ENCODE measurements at regions not wholly inside any gene's neighbourhood (a gene's known extent, or its start where the extent isn't known, plus 50 kb on each side); places are given as distances from the start of the nearest gene placed in this dataset.

DNA sequence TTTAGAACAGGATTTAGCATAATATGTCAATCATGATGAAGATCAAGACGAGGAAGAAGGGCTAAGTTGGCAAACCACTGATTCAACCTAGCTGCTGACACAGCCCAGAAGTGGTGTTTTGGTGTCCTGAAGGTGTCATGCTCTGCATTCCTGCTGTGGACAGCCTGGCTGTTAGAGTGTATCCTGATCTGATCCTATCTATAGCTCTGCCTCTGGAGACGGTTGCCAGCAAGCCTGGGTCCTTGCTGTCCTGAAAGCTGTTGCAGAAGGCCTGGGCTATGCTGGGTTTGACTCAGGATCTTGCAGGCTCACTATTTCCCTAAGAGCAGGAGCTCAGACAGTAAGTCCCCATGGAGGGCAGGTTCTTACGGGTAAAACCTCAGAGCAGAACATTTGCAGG lies 416.4 kb downstream of the TSHZ3 start:
- no peak for DNase-seq

DNA sequence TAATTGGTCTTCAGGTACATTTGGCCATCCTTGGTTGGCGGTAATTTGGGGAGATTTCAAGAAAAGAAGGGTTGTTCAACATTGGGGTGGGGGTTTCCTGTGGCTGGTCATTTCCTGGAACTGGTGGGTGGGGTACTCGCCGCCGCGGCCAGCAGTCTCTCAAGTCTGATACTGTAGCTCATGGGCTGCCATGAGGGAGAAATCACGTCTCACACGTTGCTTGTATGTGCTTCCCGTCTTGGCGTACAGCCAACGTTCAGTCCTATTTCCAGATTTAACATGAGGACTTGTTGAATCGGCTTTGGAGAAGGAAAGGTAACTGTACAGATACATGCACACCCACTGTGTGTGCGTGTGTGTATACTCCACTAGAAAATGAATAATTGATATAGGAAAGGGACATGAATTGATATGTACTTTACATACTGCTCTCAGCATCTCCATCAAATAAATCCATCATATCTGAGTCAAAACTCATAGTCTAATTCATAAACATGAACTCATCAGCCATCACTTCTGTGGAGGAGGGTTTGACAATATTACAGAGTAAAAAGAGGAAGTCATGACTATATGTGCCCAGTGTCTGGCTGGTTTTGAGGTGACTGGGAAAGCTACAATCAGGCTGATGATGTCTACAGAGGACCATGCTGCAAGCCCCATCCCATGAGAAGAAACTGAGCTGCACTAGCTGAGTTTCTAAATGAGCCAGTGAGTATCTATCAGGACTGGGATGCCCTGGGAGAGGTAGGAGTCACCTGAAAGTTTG lies 418.1 kb downstream of the TSHZ3 start:
- no peak for DNase-seq

DNA sequence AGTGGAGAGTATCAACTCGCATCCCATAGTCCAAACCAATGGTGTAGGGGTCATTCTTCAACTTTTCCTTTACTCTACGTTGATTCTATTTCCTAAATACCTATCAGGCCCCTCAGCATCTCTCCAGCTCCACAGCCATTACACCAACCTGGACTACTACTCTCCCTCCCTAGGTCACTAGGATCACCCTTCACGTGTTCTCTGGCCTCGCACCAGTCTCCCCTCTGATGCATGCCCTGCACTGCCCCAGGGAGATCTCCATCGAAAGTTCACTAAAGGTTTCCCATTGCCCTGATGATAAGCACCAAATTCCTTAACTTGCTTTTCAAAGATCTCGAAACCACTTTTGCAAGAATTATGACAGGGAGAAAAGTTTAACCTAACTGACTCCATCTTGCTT lies 421.5 kb downstream of the TSHZ3 start:
- no peak for DNase-seq

DNA sequence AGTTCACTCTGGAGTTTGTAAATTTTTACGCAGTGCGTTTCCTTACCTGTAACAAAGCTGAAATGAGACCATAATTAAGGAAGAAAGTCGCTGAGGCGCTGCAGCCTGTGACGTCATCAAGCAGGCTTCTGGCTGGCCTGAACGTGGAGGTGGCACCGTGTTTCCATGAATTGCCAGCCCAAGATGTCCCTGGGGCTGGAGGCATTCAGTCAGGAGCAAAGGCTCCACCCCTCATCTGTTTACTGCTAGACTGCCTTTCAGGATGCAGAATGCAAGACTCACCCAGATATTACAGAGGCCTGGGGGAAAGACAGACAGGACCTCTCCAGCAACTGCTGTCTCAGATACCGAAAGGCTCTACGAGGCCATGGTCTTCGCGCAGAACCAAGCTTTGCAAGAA lies 424.6 kb downstream of the TSHZ3 start:
- DNase-seq, result no peak

DNA sequence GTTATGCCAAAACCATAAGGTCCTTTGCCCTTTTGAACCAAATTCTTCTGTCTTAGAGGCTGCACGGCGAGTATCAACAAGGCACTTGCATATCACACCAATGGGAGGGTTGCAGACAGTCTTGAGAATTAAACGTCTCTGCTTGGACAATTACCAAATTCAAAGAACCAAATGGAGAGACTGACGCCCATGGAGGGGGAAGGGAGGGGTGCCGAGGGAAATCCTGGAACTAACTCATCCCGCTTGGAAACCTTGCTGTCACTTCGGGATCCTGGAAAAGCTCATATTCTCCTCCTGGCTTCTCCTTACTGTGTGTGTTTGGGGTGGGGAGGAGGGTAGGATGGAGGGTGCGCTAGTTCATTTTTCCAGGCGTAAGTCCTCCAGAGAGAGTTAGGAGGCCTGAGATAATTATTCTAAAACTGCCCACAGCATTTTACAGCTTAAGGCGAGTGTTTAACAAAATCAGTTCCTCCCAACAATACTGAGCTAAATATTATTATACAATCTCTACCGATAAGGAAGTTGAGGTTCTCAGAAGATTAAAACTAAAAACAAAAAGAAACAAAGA lies 425.1 kb downstream of the TSHZ3 start:
- no peak for DNase-seq

DNA sequence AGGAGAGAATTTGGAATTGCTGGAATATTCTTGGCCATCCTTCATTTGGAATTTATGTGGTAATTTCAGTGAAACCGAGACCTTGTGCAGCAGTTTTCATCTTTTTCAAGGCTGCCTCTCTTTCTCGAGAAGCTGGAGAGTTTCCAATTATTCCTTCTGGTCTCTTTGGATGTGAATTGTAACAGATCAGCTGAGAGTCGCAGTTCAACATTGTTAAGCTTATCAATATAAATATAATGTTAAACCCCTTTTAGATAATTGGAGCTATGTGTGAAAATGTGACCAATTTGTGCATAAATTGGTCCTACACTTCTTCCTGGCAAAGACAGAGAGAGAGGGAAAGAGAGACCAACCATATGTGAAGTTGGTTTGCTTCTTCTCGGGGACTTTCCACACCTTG lies 425.6 kb downstream of the TSHZ3 start:
- no peak for DNase-seq

DNA sequence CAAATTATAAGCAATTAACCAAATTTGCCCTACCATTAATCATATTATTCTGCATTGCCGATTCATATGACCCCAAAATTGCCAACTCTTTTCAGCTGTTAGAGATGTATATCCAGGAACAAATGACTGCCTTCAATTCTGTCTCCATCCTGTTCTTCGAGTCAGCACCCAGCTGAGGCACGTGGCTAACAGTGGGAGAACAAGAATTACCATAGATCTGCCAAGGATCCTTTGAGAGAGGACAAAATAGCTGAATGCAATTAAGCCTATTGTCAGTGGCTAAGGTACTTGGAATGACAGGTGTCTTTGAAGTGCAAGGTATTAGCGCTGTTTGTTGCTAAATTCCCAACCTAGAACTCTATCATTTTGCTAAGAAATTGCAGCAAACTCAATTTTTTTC lies 426.1 kb downstream of the TSHZ3 start:
- no peak for DNase-seq

DNA sequence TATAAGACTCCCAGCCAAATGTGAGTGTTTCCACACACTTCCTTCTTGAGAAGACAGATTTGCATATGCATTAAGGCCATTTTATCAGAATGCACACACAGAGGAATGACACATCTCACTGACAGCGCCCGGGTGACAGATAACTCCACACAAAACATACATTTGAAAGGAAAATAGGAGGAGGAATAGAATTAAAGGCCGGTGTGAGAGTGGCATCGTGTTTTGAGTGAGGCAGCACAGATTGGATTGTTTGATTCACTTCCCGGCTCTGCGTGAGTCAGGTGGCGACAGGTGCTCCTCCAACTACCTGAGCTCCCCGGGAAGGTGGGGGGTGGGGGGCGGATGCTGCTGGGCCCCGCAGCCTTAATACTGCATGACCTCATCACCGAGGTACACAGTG lies 429.0 kb downstream of the TSHZ3 start:
- no peak for DNase-seq

DNA sequence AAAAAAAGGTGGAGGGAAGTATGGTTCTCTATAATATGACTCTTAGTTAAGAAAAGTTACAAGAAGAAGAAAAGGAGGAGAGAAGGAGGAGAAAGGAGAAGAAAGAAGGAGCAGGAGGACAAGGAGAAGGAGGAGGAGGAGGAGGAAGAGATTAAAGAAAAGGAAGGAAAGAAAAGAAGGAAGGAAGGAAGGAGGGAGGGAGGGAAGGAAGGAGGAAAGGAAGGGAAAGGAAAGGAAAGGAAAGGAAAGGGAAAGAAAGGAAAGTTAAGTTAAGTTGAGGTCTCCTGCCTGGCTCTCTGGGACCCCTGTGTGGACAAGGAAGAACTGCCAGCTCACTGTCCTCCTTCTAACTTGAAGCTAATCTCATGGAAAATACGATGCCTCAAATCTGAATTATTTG lies 429.5 kb downstream of the TSHZ3 start:
- no peak for DNase-seq

DNA sequence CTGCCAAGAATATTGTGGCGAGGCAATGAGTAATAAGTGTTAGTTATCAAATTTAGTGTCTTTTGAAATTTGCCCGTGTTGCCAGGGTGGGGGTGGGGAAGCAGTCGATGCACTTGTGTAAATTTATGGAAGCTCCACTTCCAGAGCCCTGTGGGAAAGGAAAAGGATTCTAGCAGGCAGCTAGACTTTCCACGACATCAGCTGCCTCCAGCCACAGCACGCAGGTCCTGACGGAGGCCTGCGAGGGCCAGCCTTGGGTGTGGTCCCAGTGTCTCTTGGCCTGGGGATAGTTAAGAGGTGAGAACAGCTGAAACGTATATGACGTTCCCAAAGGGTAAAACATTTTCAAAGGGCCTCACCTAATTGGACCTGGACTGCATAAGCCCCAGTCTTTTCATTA lies 433.0 kb downstream of the TSHZ3 start:
- no peak for DNase-seq

DNA sequence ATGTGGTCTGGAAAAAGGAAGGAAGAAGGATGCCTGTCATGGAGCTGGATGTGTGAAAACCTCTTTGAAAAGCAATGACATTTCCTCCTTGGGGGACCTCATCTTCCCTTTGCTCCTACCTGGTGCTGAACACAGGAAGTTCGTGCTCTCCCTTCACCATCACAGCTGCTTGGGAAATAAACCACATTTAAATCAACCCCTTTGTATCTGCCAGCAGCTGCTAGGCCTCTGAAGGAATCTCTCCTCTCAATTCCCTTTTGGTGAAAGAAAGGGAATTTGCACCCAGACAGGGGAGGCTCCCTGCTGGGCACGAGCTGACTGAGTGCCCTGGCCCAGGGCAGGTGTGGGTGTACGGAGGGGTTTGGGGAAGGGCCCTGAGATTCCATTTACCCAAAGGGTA lies 437.7 kb downstream of the TSHZ3 start:
- no peak for DNase-seq

DNA sequence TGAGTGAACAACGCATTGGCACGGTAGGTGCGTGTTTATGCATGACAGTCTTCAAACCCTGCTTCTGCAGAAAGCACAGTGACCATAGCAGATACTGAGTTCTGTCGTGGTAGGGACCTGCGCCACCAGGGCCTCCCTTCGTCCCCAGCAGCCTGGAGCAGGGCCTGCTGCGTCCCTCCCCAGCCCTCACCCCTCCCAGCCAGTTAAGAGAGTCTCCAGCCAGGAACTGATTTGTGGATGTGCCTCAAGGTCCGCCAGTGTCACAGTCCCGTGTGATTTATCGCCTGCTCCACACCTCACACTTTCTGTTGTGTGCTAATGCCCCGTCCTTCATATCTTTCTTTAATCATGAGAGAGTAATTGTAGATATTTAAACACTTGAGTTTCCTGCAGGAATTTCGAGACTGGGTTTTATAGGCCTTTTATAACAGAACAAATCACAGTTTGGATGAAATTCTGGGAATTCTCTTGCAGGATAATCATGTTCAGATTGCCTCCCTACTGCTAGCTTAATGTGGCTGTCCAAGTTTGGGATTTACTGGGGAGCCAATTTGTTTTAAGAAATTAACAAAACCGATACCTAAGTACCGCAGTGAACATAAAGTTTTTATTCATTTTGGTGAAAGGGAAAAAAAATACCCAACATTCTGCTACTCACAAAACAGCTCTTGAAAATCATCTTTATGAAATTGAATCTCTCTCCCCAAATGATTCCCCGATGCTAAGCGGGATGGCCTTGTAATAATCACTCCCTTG lies 438.6 kb downstream of the TSHZ3 start:
- no peak for DNase-seq

DNA sequence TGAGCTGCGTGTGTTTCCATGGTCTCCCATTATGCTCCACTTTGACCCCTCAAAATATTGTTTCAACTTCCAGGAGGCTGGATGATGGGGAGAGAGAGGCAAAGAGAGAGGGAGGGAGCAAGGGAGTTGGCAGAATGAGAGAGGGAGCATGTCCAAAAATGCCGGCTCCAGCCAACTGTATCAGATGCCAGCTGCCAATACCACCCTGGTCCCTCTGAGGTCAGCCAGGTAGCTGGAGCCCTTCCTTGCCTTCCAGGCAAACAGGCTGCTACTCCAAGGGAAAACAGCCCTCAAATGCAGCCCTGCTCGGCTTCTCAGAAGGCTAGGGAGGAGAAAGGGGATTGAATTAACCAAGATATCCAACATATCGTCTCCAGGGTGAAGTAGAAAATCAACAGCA lies 440.0 kb downstream of the TSHZ3 start:
- no peak for DNase-seq

DNA sequence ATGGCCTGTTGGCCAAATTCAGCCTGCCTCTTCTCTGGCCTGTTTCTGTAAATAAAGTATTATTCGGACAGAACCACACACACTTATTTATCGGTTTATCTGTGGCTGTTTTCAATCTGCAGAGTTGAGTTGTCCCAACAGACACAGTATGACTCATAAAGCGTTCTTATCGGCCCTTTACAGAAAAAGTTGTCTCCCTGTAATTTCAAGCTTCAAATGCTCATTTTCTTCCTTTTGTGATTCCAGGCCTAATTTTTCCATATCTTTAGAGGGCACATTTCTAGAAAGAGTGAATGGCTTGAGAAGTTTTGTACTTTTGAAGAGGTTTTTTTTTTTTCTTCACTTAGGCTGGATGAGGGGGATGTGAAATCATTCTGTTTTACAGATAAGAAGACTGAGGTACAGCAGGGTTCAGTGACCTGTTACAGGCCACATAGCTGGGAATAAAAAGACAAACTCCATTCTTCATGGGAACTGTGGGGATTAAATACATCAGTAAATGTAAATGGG lies 440.9 kb downstream of the TSHZ3 start:
- DNase-seq, result no peak

DNA sequence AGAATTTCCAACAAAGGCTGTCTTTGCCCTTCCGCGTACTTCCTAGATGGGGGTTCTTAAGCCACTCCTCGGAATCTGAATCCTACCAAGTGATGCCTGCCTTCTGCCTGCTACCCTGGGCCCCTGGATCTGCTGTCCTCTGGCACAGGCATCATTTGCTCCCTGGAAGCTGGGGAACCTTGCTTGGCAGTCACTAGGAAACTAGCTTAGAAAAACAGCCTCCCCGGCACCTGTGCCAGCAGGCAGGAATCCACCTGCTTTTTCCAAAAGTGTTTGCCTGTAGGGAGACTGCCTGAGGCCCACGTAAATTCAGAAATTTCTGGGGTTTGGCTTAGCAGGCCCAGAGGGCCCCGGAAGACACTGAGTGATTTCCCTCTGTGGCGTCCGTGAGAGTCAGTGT lies 442.4 kb downstream of the TSHZ3 start:
- DNase-seq, result no peak

DNA sequence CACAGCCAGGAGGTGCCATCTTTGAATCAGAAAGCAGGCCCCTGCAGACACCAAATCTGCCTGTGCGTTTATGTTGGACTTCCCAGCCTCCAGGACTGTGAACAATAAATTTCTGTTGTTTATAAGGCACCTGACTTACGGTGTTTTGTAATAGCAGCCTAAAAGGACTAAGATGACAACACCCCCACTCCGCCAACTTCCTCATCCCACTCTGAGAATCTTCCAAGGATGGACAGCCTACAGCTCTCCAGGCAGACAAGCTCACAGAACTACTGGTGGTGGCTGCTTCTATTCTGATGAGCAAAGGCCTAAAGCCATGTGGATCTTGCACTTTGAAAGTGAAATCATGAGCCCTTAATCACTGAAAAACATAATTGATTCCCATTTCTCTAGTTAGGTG lies 449.2 kb downstream of the TSHZ3 start:
- no peak for DNase-seq

DNA sequence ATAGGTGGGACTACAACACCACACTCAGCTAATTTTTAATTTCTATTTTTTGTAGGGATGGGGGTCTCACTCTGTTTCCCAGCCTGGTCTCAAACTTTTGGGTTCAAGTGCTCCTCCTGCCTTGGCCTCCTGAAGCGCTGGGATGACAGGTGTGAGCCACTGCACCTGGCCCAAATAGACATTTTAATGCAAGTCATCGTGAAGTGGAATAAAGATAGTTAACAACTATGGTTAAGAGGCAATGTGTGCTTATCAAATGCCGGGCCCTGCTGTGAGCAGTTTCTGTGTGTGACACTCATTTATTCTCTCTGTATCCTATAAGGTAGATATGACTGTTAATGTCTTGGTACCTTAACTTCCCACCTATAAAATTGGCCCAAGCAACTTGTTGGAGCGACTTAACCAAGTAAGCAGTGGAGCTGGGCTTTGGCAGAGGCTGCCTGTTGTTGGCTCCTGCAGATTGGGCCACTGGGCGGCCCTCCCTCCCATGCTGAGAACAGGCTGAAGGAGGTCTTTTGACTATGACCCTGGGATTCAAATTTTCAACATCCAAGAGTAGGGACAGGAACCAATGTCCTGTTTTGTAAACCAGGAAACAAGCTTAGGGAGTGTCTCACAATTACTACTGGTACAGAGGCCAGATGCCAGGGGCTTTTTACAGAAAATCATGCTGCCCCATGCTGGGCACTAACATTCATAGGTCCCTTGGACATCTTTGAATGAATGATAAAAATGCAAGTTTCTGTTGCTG lies 450.7 kb downstream of the TSHZ3 start:
- no peak for DNase-seq

DNA sequence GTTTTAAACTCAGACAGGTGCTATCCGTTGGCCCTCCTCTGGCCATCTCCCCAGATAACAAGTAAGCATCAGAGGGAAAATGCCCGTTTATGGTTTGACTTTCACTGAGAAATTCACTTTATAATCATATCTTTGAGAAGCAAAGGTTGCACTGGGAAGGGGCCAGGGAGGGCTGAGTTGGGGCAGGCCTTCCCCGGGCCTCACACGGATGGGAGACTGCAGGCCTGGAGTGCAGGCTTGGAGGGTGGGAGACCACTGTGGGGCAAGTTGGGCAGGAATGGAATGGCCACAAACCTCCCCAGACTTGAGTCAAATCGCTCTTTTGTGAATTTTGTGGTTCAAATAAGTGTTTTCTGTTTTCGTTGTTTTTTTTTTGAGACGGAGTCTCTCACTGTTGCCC lies 451.7 kb downstream of the TSHZ3 start:
- DNase-seq, result no peak

DNA sequence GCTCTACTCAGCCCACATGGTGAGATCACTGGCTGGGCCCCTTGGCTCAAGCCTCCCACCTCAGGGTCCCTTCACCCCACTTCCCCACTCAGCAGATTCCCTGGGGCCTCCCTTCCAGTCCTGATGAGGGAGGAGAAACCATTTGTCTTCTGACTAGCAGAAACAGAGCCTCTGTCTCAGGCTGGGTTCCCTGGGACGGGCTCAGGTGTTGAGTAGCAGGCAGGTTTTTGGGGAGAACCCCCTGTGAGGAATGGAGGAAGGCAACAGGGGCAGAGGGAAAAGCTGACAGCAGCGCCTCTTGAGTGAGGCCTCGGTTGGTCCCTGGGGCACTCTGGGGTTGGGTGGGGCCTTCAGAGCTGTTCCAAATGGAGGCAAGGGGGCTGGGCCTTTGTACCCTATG lies 452.2 kb downstream of the TSHZ3 start:
- no peak for DNase-seq

DNA sequence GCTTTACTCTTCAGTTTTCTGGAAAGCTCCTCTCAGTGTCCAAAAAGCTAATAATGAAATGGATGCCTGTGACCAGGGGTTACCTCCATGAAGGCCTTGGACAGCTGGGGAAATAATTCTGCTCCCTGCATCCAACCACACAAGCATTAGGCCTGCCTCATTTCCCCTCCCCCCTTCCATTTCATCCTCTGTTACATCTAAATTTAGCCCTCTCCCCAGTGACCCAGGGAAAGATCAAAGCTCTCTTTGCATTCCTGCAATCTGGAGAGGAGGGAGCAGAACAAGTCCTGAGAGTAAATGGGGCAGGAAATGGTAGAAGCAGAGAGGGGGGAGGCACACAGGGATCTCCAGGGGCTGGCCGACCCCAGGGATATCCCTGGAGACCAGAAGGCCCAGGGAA lies 452.7 kb downstream of the TSHZ3 start:
- DNase-seq, result no peak

DNA sequence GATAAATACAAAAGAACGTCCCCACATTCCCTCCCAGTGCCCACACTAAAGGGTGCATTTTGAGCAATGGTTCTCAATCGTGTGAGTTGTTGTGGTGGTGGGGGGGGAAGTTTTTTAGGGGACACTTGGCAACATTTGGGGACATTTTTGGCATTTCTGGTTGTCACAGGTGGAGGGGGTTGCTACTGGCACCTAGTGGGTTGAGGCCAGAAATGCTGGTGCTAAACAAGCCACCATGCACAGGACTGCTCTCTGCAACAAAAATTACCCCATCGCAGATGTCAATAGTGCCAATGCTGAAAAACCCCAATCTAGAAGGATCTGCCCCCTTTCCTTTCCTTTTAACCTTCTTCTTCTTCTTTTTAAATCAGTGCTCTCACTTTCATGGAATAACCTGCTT lies 453.3 kb downstream of the TSHZ3 start:
- no peak for DNase-seq

DNA sequence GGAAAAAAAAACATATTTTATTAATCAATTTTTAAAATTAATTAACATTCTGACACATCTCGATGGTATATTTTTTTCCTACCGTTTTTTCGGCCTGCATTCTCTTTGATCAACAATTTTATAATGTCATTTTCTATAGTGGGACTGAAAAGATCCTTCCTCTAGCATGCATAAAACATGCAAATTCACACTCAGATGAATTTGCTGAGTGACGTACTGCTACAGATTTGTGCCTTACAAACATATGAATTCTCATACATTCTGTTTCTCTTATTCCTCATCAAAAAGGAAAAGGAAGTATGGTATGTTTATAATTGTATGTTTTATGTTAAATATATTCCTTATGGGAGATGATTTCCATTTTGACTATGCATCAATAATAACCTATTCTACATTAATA lies 458.2 kb downstream of the TSHZ3 start:
- DNase-seq, result no peak

DNA sequence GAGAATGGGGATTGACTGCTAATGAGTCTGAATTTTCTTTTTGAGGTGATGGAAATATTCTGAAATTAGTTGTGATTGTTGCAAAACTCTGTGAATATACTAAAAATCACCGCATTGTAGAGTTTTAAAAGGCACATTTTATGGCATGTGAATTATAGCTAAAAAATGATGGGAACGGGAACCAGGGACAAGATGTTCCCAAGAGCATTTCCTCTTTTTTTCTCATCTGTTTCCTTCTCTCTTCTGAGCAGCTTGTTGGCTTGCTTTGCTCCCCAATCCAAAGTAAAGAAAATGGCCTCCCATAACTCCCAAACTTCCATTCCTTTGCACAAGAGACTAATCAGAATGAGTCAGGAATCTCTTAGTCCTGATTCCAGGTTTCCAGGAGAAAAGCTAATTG lies 459.2 kb downstream of the TSHZ3 start:
- no peak for DNase-seq

DNA sequence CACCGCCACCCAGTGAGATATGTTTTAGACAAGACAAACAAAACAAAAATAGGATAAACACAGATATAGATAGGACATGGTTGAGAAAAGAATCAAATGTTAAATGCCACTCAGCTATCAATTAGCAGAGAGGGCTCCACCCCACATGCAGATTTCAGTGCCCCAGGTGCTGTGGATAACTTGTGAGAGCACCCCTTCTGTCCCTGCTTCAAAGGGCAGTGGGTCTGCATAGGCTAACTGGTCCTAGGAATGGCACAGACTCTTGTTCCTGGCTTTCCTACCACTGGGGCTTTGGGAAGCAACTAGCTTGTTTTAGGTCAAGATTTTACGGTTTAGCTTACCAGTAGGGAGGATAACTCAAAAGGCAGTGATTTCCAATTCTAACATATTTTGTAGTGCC lies 460.3 kb downstream of the TSHZ3 start:
- DNase-seq, result no peak
